Fibroblast of villous mesenchyme (primary cell): ENCODE measurements at regions not wholly inside any gene's neighbourhood (a gene's known extent, or its start where the extent isn't known, plus 50 kb on each side); places are given as distances from the start of the nearest gene placed in this dataset.

Source experiments
- DNase-seq: peaks from one replicate; pipeline ENCODE4 v3.0.0-alpha.2; 2010; ENCODE audit warnings: low read depth
- H3K4me3 ChIP-seq: 2 replicates; pipeline ENCODE4 v1.5.1; 2011; ENCODE audit warnings: low read depth, mild to moderate bottlenecking, low read length
- TF ChIP-seq, protein P1 (sequence below): IDR thresholded peaks from 2 replicates; pipeline ENCODE4 v1.5.1; 2012; ENCODE audit warnings: low read depth, mild to moderate bottlenecking, low read length; ENCODE audit not compliant: insufficient read depth

DNA sequence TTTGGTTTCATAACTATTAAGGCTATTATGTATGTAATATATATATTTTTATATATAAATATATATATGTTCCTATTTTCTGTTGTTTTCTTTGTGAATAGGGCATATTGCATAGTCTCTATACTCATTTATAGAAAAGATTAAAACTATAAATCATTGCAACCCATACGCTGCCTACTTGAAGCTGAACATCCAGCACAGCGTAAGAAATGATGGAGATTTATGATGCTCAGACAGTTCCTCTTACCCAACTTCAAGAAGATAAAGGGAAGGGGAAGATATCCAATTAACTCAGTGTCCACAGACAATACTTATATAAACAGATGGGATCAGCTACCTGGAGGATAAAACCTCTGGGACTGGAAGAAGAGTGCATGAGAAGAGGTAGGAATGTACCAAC is 791.7 kb downstream of the FAM181B start:
- no peak overlapping the region for H3K4me3 ChIP-seq
- no peak for DNase-seq
- TF ChIP-seq, protein P1, sequence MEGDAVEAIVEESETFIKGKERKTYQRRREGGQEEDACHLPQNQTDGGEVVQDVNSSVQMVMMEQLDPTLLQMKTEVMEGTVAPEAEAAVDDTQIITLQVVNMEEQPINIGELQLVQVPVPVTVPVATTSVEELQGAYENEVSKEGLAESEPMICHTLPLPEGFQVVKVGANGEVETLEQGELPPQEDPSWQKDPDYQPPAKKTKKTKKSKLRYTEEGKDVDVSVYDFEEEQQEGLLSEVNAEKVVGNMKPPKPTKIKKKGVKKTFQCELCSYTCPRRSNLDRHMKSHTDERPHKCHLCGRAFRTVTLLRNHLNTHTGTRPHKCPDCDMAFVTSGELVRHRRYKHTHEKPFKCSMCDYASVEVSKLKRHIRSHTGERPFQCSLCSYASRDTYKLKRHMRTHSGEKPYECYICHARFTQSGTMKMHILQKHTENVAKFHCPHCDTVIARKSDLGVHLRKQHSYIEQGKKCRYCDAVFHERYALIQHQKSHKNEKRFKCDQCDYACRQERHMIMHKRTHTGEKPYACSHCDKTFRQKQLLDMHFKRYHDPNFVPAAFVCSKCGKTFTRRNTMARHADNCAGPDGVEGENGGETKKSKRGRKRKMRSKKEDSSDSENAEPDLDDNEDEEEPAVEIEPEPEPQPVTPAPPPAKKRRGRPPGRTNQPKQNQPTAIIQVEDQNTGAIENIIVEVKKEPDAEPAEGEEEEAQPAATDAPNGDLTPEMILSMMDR, result no peak

DNA sequence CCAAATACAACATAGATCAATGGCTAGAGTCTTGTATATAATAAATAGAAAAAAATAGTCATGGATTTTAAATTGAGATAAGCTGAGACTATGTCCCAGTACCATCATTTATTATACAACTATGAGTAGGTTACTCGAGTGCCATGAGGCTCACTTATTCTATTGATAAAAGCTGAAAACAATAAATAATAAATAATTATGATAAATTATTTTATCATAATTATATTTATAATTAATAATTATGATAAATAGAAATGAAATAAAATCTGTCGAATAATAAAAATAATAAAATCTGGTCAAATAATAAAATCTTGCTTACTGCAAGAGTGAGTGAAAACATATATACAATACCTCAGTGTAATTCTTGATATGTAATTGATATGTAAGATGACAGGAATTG is 801.4 kb downstream of the FAM181B start:
- DNase-seq, result no peak
- no peak overlapping the region for H3K4me3 ChIP-seq
- TF ChIP-seq, protein P1, result no peak

DNA sequence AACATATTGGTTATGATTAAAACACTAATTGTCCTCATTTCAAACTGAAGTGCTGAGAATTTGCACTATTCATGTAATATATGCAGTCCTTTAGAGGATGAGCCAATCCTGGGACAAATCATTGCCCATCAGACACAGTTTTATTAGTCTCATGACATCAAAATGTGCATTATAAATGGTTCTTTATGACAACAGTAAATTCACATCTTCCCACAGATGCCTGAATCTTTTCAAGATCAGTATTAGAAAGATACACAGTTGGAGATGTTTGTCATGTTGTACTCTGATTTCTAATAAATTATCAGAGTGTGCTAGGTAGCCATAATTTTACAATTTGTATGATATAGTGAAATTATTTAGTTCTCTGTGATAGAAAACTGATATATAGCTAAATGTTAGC is 813.5 kb downstream of the FAM181B start:
- no peak for DNase-seq
- H3K4me3 ChIP-seq, result no peak overlapping the region
- TF ChIP-seq, protein P1, result no peak

DNA sequence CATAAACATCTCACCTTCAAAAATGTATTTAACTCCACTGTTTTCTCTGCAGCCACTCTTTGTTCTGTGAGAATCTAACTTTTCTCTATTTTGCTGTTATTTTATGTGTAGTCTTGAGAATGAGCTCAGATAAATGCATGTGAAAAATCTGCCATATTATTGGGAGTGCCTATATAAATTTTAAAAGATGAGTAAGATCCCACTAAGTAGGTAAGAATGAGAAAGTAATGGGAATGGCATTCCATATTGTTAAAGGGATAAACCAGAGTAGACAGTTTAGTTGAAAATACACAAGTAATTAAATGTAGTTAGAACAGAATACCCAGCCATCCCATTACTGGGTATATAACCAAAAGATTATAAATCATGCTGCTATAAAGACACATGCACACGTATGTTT is 817.2 kb downstream of the FAM181B start:
- H3K4me3 ChIP-seq, result no peak overlapping the region
- TF ChIP-seq, protein P1, result no peak
- DNase-seq, result no peak

DNA sequence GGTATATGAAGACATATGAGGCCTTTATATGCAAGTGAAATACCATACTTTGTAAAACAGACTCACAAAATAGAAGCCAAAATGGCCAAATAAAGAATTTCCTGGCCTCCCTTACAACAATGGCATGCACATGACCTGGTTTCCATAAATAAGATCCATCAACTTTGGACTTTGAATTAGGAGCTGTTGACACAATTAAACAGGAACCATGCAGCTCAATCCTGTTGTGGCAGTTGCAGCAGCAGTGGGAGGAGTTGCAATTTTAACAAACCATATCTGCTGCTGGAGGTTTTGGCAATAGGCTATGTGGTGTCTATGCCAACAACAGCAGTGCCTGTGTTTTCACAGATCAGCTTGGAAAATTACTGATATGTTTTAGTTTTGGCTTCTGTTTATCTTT is 818.6 kb downstream of the FAM181B start:
- TF ChIP-seq, protein P1, result no peak
- H3K4me3 ChIP-seq, result no peak overlapping the region
- no peak for DNase-seq

DNA sequence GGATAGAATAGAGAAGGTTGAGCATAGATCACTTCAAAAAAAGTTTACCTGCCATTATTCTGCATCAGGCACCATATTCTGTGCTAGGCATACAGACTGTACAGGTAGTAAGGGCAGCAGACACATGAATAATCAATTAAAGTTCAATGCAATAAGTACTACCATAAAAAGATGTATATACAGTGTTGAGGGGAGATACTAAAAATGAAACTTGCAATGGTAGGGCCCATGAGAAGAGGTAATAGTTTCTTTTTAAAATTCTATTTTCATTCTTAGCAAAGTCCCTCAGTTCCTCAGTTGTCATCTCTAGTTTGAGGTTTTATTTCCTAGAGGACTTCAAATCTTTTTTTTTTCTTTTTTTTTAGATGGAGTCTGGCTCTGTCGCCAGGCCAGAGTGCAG is 819.9 kb downstream of the FAM181B start:
- DNase-seq, result no peak
- TF ChIP-seq, protein P1, result no peak
- H3K4me3 ChIP-seq, result no peak overlapping the region

DNA sequence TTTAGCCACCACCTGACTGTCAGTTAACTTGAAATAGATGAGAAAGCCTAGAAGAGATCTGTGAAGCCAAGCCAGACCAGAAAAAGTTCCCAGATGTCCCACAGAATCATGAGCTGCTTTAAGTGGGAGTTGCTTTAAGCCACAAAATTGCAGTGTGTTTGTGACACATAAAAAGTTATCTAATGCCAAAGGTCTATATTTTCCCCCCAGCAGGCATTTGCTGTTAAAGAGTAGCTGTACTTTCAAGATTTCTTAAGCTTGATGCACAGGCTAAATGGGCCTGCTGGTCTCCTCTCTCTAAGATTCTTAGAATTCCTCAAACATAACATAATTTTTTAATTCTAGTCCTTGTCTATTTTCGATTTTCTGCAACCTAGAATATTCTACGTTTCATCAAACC is 825.7 kb downstream of the FAM181B start:
- TF ChIP-seq, protein P1, result no peak
- no peak overlapping the region for H3K4me3 ChIP-seq
- DNase-seq, result no peak
